ENCODE measurements at regions not wholly inside any gene's neighbourhood (a gene's known extent, or its start where the extent isn't known, plus 50 kb on each side); places are given as distances from the start of the nearest gene placed in this dataset.

DNA sequence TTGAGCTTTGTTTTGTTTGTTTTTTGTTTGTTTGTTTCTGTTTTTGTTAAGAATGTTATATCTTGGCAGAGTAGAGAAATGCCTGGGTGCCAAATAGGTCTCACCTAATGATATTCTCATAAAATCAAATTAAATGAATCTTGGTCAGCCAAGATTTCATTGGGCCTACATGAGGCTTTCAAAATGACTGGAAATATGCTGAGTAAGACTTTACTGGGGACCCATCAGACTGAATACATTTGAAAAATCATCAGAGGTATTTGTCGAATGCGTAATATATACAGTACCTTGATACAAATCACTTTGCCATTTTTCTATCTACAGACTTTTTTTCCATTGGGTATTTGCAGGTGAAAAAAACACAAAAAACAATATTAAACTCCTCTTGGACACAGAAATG lies 480.8 kb downstream of the CDH2 start:
- intact Hi-C loops (cut with micrococcal nuclease) = no loop called here

DNA sequence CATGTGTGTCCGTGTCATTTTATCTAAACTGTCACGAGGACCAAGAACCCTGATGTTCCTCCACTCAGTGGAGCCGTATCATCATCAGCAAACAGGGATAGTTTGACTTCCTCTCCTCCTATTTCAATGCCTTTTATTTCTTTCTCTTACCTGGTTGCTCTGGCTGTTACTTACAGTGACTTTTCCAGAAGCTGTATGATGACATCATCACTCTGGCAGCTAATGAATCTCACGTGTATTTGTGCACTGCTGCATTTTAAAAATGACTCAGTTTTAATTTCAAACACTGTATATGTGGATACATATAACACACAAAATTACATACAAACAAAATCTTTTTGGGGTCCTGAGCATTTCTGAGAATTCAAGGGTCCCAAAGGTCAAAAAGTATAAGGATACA lies 481.4 kb downstream of the CDH2 start:
- intact Hi-C loops (cut with micrococcal nuclease) = no loop called here

DNA sequence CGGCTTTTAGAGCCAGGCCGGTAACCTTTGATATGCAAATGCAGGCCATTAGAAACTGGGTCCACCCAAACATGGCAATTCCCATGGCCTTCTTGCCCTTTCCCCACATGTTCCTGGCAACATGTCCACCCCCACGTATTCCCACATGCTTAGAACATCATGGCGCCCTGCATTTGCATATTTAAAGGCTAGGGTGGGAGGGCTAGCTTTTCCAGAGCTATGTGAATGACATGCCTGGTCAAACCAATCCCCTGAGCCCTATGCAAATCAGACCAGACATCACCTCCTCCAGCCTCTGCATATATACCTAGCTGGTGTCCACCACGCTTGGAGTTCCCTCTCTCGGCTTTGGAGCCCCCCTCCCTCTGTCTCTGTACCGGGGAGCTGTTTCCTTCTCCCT lies 481.9 kb downstream of the CDH2 start:
- intact Hi-C loops (cut with micrococcal nuclease) = no loop called here

DNA sequence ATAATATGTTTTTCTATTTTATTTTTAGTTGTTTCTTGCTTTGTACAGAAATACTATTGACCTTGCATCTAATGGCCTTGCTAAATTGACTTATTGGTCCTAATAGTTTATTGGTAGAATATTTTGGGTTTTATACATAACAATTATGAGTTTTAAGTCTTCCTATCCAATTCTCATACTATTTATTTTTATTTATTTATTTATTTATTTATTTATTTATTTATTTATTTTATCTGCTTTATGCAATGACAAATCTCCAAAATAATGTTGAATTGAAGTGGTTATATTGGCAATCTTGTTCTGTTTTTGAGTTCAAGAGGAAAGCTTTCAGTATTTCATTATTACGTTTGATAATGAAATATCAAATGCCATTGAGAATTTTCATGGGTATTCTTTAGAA lies 488.3 kb downstream of the CDH2 start:
- intact Hi-C loops (cut with micrococcal nuclease) = no loop called here

DNA sequence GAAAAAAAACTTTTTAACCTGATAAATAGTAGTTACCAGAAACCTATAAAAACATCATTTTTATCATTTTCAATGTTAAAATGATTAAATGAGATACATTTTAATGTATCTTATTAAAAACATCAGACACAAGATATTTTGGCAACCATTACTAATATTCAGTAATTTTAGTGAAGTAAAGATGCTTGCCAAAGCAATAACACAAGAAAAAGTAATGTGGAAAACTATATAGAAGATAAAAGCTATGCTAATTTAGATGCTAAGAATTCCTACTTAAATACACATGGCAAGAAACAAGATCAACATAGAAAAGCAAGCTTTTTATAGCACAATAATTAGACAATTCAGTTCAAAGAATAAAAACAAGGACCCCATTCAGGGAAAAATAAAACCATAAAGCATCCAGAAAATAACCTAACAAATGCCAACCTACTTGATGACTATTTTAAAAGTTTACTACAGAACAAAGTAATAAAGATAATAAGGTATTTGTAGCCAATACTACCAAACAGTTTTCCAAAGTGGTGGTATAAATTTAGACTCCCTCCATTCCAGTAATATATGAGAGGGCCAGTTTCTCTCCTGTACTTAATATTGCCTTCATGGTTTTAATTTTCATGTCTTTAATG lies 489.5 kb downstream of the CDH2 start:
- intact Hi-C loops (cut with micrococcal nuclease) = no loop called here

DNA sequence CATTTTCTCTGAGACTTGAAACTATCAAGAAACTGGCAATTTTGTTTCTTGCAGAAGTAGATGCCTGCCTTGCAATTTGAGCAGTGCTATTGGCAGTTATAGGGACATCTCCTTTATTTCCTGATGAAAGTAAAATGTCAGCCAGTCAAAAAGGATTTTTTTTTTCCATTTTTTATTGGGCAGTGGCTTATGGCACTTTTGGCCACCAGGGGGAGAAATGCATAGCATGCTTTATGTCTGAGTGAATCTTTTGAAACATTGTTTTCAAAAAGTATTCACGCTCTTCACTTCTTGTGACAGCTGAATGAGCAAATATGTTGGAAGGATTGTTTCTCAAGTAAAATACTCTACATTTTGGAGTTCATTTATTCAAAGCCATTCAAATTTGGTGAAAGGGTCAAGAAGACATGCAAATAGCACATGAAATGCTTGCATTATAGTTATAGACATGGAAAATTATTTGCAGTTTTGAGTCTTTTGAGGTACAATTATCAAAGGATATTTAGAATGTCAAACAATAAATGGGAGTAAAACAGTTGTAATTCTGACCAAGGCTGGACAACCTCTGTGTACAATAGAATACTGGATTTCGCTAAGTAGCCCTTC lies 491.0 kb downstream of the CDH2 start:
- intact Hi-C loops (cut with micrococcal nuclease) = loop anchor here (1.0 kb wide), 1 partner anchor 503 kb away; no protein-coding TSS in a partner anchor

DNA sequence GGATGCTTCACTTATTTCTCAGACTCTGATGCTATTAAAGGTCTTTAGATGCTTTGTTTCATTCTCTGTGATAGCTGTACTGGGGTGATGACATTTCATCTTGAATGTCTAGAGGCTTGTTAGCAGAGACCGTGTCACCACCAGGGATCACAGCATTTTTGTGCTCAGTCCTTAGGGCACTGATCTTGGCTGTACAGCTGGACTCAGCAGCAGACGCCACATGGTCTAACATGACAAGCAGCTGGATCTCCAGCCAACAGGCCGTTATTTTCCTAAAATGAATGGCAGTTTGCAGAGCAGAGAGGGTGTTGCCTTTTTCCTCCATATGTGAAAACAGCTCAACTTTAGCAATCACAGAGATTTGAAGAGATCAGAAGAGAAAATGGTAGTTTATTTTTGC lies 491.8 kb downstream of the CDH2 start:
- intact Hi-C loops (cut with micrococcal nuclease) = no loop called here

DNA sequence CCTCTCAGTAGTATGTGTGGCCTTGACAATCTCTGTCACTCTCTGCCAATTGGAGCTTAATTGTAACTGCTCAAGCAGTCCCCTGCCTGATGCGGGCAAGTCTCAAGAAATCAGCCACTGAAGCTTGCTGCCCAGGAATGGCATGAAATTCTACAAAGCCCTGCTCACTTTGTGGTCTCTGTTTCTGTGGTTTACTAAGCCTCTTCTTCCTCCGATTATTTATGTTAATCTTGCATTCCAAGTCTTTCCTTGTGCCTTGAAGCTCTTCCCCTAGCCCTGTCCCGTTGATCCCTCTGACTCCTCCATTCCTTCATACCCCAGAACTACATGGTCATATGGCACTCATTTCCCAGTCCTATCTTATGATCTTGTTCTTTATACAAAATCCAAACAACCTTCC lies 489.3 kb upstream of the CHST9 start:
- intact Hi-C loops (cut with micrococcal nuclease) = no loop called here

DNA sequence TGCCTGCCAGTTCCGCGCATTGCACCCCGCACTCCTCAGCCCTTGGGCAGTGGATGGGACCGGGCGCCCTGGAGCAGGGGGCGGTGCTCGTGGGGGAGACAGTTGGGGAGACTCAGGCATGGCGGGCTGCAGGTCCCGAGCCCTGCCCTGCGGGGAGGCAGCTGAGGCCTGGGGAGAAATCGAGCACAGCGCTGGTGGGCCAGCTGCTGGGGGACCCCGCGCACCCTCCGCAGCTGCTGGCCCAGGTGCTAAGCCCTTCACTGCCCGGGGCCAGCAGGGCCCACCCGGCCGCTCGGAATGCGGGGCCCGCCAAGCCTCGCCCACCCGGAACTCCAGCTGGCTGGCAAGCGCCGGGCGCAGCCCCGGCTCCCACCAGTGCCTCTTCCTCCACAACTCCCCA lies 488.8 kb upstream of the CHST9 start:
- intact Hi-C loops (cut with micrococcal nuclease) = no loop called here

DNA sequence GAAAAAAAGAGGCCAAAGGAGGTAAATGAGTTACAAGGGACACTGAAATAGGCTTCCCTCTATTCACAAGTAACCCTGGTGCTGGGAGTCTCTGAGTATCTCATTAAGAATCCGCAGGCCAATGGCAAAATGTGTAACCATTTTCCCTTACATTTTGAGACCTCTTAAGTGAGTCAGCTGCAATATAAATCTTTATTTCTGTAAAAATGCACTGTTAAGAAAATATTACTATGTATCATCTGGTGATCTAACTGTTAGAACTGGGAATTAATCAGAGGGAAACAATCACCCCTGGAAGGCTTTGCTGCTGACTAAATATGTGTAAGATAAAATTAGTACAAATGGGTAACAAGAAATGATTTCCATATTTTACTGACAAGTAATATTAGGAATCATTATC lies 483.1 kb upstream of the CHST9 start:
- intact Hi-C loops (cut with micrococcal nuclease) = no loop called here

DNA sequence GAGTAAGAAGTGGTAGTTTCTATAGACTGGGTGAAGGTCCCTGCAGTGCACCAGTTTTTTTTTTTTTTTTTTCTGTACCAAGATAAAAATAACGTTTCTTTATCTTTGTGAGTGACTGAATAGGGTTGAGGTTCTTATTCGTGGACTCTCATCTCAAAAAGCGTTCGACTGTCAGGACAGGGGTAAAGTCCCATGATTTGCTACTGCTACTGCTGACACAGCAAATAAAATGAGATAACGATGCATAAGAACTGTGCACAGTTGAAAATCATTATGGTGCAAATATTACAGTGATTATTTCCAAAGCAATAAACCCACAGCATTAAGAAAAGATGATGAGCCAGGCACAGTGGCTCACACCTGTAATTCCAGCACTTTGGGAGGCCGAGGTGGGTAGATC lies 482.0 kb upstream of the CHST9 start:
- intact Hi-C loops (cut with micrococcal nuclease) = no loop called here

DNA sequence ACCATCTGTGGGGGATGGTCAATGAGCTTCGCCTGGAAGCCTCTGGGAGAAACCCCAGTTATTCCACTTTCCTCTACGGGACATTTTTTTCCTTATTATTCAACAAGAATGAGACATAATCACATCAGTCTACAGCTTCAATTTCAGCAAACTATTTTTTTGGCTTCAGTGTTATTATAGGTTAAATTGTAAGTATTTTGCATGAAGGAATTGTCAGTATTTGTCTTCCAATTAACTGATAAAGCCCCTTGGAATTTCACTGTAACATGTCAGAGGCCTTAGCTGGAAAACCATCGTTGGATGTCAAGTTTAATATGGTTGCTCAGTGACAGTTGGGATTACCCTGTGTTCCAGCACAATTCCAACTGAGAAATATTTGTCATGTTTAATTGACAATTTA lies 480.9 kb upstream of the CHST9 start:
- intact Hi-C loops (cut with micrococcal nuclease) = no loop called here

DNA sequence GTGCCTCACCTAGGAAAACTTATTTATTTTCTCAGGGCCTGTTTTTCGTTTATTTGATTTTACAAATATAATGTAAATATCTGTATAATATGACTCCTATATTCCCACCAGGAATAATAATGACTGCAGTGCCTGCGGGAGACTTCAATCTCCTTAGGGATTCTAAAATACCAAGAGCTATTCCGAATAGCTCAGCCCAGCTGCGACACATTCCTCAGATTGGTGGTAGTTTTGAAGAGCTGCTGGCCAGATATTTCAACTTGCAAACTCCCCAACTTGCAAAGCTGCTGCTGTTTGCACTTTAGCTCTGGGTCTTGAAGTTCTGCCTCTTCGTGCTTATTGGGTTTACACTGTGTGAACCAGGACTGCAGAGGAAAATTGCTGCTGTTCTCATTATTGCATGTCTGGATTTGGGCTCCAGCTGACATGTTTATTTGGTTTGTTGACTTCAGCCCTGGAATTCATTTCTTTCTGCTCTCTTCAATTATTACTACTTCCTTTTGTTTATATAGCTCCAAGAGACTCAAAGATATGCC lies 480.2 kb upstream of the CHST9 start:
- intact Hi-C loops (cut with micrococcal nuclease) = no loop called here

DNA sequence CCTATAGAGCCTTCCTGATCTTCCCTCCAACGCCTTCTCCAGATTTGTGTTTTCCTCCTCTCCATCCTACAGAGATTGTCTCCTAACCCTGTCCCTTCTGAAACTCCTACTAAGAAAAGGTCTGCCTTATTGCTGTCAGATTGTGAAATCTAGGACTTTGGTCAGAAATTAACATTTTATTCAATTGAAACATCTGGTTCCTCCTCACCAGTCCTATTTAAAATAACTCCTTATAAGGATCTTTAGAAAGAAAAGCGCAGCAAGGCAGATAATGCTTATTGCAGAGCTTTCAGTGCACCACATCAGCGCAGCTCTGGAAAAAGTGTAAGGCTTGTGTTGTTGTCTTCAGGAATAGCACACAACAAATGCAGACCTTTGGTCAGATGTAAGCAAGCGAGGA lies 477.8 kb upstream of the CHST9 start:
- intact Hi-C loops (cut with micrococcal nuclease) = no loop called here

DNA sequence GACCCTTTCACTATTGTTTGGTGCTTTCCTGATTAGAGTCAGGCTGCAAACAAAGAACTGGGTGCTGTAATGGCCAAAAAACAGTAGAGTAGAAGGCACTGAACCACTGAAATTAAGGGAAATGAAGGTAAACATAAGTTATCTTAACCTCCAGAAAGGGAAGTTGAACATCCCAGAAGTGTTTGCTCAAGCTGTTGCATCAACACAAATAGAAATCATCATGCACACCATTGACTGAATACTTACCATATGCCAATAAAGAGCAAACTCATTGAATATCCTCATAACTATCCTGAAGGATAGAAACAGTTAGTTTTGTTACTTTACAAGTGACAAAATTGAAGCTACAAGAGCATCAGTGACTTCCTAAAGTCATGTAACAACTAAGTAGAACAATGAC lies 477.4 kb upstream of the CHST9 start:
- intact Hi-C loops (cut with micrococcal nuclease) = no loop called here

DNA sequence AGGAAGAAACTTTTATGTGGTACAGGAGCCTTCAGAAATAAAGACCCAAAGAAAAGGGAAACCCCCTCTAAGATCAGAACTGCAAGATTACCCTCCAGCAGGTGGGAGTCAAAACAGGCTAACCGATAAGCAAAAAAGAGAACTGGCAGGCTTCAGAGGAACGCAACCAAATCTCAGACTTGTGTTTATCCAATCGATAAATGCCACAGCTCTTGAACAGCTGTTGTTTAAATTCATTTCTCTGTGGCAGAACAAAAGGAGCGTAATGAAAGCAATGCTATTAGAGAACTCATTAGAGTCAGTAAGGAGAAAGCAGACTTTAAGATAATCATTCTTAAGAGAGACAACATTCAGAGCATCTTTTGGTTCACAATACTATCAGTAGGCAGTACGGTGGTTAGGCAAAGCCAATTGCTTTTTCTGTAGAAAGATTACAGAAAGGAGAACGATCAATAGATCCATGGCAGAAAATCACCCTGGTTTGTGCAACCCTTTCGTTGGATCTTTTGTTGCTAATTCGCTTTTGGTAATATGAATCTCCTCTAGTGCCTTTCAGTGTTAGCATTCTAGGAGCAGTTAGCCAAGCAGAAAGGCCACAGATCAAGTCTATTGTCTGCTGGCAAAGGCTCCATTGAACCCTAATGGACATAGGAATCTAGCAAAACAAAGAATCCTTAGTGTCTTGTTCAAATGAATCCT lies 476.4 kb upstream of the CHST9 start:
- intact Hi-C loops (cut with micrococcal nuclease) = no loop called here

DNA sequence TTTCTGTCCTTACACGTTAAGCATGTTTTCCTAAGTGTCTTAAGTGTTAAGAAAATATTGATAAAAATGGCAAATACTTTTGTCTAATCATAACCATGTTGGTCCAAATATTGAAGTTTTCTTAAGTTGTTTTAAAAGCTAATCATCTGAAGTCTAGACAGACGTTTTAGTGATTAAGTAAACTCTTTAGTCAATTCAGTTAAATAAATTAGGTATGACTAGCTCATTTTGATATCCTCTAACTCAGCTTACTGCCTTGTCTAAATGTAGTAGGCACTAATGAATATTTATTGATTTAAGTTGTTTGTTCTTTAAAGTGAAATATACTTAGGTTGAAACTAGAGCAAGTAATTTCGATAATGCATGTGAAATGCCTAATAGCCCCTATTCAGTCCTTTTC lies 471.8 kb upstream of the CHST9 start:
- intact Hi-C loops (cut with micrococcal nuclease) = no loop called here

DNA sequence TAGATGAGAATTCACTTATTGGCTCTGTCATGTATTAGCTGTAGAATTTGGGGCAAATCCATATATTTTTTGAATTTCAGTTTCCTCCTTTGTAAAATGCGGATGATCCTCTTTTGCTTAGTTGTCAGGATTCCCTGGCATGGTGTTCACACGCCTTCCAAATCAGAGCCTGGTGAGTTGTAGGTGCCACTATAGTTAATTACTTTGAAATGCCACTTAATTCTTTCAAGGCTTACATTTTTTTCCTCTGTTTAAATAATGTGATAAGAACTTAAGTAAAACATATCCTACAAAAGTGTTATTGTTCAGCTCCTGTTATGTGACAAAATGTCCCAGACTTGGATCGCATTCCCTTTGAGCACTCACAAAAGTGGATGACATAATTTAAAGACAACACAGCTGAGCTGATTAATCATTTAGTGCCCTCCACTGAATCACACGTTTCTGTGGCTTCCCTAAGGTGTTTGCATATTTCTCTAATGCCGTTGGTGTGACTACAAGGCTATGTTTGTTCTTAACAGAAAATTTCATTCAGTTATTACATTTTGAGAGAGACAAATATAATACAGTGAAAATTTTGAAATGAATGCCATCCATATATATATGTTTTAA lies 471.2 kb upstream of the CHST9 start:
- intact Hi-C loops (cut with micrococcal nuclease) = no loop called here

DNA sequence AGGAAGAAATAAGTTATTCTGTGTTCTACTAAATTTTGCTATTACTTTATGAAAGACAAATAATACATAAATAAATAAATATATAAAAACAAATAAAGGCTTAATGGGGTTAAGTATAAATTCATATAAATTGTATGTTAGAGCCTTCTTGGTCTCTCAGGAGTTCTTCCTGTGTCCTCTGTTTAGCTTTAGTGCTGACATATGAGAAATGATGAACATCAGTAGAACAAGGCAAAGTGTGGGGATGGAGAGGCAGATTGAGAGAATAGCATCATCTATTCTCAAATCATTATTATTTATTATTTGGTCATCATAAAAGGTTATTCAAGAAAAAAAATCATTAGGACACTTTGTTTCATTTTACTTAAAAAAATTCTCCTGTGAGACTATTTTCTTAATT lies 468.1 kb upstream of the CHST9 start:
- intact Hi-C loops (cut with micrococcal nuclease) = no loop called here

DNA sequence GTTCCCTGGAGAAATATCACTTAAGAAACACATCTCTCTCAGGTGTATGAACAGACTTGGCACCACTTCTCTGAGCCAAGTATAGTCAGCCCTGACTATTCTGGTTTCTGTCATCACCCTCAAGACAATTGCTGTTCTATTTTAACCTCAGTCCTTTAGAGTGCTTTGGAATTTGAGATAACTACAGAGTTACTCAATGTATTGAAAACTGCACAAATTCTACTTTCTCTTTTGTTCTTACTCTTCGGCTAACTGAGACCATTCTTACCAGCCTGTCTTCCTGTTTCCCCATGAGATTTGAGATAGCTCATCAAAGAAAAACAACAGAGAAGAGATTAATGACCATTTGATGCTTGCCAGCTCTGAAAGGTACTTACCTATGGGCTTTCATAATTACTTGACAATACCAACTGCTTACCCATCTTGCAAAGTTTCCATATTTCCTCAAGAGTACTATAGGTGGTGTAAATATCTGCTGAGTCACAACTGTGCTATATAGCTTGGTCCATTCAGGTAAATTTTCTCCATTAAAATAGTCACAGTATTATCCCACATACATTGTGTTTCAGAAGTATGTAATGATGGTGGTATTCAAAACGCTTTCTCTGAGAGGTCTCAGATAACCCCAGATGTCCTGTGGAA lies 467.5 kb upstream of the CHST9 start:
- intact Hi-C loops (cut with micrococcal nuclease) = no loop called here

DNA sequence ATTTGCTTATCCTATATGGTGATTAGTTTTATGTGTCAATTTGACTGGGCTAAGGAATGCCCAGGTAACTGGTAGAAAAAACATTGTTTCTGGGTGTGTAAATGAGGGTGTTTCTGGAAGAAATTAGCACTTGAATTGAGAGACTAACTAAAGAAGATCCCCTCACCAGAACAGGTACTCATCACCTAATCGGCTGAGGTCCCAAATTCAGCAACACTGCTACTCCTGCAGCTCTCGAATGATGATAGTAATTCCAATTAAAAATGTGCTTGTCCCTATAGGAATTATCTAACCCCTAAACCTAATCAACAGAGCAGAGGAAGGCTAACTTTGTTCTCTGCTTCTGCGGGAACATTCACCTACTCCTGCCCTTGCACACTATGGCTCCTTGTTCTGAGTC lies 464.5 kb upstream of the CHST9 start:
- intact Hi-C loops (cut with micrococcal nuclease) = no loop called here

DNA sequence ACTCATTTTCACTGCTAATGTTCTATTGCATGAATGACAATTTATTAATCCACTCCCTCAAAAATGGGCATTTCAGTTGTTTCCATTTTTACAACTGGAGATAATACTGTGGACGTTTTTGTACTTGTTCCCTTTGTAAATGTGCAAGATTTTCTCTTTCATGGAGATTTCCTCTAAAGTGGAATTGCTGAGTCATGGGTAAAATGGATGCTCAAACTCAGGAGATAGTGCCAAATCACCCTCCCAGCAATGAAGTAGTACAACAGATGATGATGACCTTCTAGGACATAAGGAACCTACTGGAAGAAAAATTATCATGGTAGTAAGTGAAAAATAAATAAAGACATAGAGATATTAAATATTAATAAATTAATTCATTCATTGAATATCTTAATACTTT lies 460.8 kb upstream of the CHST9 start:
- intact Hi-C loops (cut with micrococcal nuclease) = no loop called here

Measured in T-helper 1 cell treated with Interleukin-12 subunit alpha and Interleukin-12 subunit beta and Interleukin-4 antibody, amounts not matched to agents 30 ng/mL and 1 ng/mL, for 36 hours (primary cell).